ENCODE measurements at regions not wholly inside any gene's neighbourhood (a gene's known extent, or its start where the extent isn't known, plus 50 kb on each side); places are given as distances from the start of the nearest gene placed in this dataset.

- ChIA-PET CTCF (no interaction called here), POLR2A (no interaction called here)
Measured at GRCh38 chr10:128398999-128399398, 272.8 kb upstream of the MKI67 start.

GRCh38 chr10:128400564-128400963, 274.3 kb upstream of the MKI67 start:
- POLR2A ChIA-PET, result no interaction called here
- CTCF ChIA-PET, result no interaction called here

DNA sequence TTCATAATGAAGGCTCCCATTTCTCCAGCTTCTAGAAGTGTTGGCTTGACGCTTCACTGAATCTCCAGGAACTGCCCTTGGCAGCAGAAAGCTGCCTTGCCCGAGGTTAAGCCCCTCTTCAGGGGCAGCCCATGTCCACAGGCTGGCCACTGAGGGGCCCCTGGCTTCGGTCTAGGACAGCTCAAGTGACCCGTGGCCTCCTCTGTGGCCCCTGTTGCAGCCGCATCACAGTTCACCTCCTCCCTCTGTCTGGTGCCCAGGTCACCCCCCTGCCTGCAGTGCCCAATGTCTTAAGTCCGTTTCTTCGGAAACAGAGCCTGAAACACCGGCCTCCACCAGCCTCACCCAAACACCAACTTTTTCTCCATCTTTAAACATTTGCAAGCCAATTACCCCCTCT, 279.2 kb upstream of the MKI67 start:
- CTCF ChIA-PET, result no interaction called here
- POLR2A ChIA-PET, result no interaction called here

DNA sequence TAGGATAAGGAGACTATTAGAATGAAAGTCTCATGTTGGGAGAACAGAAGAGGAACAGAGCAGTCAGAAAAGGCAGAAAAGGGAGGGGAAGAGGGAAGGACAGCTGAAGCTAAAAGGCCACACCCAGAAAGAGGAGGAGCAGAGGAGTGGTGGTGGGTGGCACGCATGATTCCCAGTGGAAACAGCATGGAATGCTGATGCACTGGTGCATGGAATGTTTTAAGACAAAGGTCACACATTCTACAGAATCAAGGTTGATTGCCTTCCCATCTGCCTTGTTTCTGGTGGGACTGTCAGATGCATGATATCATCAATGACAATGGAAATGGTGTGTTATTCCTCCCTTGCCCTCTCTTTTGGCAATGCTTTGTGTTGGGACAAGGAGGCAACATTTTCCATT, 285.4 kb upstream of the MKI67 start:
- ChIA-PET POLR2A (no interaction called here), CTCF (no interaction called here)

DNA sequence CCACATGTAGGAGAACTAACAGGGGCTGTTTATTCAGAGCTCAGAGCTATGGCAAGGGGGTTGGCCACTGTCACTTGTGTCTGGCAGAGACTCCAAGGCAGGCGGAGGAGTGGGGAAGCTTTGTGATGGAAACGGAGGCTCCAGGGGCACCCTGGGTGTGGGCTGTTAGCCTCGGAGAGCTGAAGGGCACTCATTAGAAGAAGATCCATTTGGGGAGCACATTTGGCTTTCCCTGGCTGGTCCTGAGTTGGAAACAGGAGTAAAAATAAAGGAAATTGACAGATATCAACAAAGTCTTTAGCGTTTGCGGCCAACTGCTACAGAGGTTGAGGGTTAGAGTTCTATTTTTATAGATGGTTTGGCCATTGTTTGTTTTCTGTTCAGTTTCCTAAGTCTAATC, 288.3 kb upstream of the MKI67 start:
- CTCF ChIA-PET, result no interaction called here

GRCh38 chr10:128416231-128416630, 290.0 kb upstream of the MKI67 start:
- ChIA-PET CTCF (no interaction called here), POLR2A (no interaction called here)

More for the DNA sequence above, 288.3 kb upstream of the MKI67 start:
- POLR2A ChIA-PET, result no interaction called here

DNA sequence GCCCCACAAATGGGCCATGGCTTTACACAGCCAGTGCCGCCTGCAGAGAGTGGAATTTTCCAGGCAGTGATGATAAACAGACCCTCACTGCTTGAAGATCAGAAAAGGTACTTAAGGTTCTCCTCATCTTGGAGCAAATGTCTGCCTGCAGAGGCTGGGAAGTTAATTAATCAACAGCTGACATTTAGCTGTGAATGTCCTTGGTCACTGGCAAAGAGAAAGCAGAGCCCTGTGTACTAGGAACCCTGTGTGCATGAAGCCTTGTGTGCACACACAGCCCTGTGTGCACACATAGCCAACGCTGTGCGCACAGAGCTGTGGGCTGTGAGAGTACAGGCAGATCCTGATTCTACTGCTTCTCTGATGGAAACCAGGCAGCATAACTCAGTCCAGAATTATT, 291.6 kb upstream of the MKI67 start:
- POLR2A ChIA-PET, result no interaction called here

GRCh38 chr10:128418819-128419218, 292.6 kb upstream of the MKI67 start:
- CTCF ChIA-PET, result no interaction called here
- POLR2A ChIA-PET, result no interaction called here

More for the DNA sequence above, 291.6 kb upstream of the MKI67 start:
- CTCF ChIA-PET, result no interaction called here

DNA sequence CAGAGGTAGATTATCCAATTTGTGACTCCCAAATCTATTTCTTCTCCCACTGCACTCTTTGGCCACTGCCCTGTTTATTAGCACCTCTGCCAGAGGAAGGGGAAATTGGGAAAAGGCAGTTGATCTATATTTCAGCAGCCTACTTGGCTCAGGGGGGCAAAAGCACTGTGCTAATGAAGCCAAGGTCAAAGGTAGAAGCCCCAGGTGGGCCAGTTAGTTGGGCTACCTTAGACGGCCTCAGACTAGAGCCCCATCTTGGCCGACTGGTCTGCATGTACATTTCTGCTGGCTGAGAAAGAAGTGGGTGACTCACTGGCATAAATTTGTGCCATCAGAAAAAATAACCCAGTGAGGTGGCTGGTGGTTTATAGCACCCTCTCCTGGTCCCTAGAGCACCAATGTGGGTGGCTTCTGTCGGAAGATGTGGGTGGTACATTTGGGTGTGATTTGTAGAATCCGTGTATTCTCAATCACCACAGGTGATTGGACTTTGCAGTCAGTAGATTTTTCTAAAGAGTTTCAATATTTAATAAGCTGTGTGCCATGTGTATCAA, 293.3 kb upstream of the MKI67 start:
- POLR2A ChIA-PET, result no interaction called here
- CTCF ChIA-PET, result no interaction called here

DNA sequence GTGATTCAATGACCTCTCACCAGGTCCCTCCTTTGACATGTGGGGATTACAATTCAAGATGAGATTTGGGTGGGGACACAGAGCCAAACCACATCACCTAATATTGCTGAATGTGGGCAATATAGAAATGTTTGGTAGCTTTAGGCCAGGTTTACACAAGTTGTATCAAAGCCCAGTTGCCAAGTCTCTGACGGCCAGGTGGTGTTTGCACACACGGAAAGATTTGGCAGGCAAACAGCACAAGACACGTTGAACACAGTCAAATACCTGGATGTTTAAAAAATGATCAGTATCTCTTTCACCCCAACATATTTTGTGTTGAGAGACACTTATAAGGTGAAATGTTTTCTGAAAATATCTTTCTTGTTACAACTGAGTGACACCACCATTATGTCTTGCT, 294.4 kb upstream of the MKI67 start:
- CTCF ChIA-PET, result no interaction called here
- POLR2A ChIA-PET, result no interaction called here

- ChIA-PET CTCF (no interaction called here), POLR2A (no interaction called here)
Measured at GRCh38 chr10:128421371-128422160, 295.3 kb upstream of the MKI67 start.

- ChIA-PET CTCF (no interaction called here), POLR2A (no interaction called here)
Measured at GRCh38 chr10:128422190-128422589, 296.0 kb upstream of the MKI67 start.

- ChIA-PET POLR2A (no interaction called here), CTCF (no interaction called here)
Measured at GRCh38 chr10:128422999-128423398, 296.8 kb upstream of the MKI67 start.

GRCh38 chr10:128429321-128429720, 303.1 kb upstream of the MKI67 start:
- POLR2A ChIA-PET, result no interaction called here

DNA sequence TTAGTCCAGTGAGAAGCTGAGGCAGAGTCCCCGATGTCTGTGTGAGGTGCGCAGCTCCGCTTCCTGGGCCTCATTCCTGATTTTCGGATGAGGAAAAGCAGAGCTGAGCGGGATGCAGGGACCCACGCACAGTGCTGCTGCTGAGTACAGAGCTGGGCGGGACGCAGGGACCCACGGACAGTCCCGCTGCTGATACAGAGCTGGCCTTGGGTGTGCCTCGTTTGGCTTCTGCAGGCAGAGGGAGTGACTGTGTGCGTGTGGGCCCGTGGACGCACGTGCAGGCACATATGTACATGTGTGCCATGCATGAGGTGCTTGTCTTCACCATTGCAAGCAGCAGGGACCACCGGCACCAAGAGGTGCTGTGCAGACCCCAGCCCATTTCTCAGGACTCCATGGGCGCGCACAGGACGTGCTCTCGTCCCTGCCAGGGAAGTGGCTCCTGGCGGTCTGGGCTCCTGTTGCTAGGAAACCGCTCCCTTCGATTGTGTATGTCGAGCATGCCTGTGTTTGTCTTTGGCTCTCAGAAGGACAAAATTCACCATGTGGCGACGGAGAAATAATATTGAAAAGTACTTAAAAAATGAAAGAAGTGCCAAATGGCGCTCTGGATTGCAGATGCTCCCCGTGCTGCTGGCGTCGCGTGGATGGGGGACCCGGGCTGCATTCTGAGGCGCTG, 303.8 kb upstream of the MKI67 start:
- POLR2A ChIA-PET, result no interaction called here
- CTCF ChIA-PET, result no interaction called here

More at GRCh38 chr10:128429321-128429720, 303.1 kb upstream of the MKI67 start:
- CTCF ChIA-PET, result no interaction called here

DNA sequence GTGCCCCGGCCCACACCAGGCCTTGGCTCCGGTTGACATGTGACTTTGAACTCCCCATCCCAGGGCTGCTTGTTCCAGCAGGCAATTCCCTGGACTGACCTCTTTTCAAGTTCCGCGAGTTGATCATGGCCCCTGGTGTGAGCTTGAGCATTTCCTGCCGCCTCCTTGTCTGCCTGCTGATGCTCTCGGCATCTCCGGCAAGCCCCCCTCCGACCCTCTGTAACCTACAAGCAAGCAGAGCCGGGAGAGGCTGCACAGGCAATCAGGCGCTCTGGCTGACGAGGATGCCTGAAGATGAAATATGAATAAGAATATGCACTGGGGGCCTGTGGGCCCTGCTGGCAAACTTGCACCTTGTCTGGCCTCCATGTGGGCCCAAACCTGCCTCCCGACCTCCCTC, 304.9 kb upstream of the MKI67 start:
- POLR2A ChIA-PET, result no interaction called here
- CTCF ChIA-PET, result interaction anchor here (1.0 kb wide), 1 partner anchor 14 kb away, joined by 3 read pairs; no protein-coding TSS in a partner anchor

GRCh38 chr10:128431506-128431905, 305.3 kb upstream of the MKI67 start:
- POLR2A ChIA-PET, result no interaction called here
- CTCF ChIA-PET, result interaction anchor here (1.0 kb wide), 1 partner anchor 13 kb away, joined by 3 read pairs; no protein-coding TSS in a partner anchor

GRCh38 chr10:128432011-128432410, 305.8 kb upstream of the MKI67 start:
- CTCF ChIA-PET, result interaction anchor here (1.0 kb wide), 1 partner anchor 13 kb away, joined by 3 read pairs; no protein-coding TSS in a partner anchor
- POLR2A ChIA-PET, result no interaction called here

GRCh38 chr10:128432423-128432822, 306.2 kb upstream of the MKI67 start:
- ChIA-PET POLR2A (no interaction called here), CTCF (no interaction called here)

GRCh38 chr10:128435811-128436210, 309.6 kb upstream of the MKI67 start:
- POLR2A ChIA-PET, result no interaction called here

DNA sequence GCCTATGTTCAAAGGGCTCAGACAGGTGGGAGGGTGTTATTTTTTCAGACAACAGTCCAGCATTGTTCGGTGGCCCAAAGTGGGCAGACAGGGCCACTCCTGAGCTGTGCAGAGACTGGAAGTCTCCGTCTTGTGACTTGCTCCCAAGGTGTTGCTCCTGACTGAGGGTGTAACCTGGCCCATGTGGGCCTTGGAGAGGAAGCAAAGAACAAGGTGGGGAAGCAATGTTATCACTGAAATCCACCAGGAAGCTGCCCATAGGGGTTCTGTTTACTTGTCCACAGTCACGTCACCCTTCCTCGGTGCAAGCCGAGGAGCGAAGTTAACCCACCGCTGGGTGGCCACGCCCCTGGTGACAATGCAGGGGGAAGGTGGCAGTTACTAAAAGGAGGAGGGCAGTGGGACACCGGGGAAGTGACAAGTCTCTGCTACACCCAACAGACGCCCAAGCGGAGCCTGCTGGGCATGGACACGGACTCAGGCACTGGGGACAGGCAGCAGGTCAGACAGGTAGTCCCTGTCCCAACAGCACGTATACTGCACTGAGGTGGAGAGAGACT, 311.6 kb upstream of the MKI67 start:
- POLR2A ChIA-PET, result no interaction called here
- CTCF ChIA-PET, result no interaction called here

More at GRCh38 chr10:128435811-128436210, 309.6 kb upstream of the MKI67 start:
- CTCF ChIA-PET, result no interaction called here

All from activated CD8-positive, alpha-beta memory T cell treated with anti-CD3 and anti-CD28 coated beads for 36 hours (primary cell).